ENCODE measurements at regions not wholly inside any gene's neighbourhood (a gene's known extent, or its start where the extent isn't known, plus 50 kb on each side); places are given as distances from the start of the nearest gene placed in this dataset.

DNA sequence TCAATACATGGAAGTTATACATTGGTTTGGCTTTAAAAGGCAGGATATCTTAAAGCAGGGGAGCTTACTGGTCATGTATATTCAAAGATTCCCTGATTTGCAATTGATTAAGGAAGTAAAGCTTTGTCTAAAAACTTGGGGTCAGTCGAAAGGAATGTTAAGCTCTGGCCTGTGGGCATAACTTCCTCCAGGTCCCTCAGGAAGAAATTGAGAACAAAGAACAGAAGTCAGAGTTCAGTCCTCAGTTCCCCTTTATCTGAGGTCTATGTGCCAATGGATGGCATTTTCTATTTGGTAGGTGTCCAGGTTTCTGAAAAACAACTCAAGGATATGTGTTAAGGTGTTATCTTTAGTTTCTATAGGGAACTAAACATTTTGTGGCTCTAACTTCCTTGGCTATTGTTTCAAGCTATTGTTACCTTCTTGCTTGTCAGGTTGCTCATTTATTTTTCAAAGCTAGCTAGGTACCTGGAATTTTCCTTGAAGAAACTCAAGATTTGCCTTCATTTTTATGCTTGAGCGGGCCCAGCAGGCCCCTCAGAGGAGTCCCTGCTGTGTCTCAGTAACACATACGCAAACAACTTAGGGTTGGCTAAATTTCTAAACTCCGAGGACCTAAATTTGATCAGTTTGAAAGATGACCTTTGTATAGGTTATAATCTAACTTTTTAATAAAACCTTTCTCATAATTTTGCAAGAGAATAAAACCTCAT, 135.0 kb upstream of the UBE2E2 start:
- TF ChIP-seq, protein P1, sequence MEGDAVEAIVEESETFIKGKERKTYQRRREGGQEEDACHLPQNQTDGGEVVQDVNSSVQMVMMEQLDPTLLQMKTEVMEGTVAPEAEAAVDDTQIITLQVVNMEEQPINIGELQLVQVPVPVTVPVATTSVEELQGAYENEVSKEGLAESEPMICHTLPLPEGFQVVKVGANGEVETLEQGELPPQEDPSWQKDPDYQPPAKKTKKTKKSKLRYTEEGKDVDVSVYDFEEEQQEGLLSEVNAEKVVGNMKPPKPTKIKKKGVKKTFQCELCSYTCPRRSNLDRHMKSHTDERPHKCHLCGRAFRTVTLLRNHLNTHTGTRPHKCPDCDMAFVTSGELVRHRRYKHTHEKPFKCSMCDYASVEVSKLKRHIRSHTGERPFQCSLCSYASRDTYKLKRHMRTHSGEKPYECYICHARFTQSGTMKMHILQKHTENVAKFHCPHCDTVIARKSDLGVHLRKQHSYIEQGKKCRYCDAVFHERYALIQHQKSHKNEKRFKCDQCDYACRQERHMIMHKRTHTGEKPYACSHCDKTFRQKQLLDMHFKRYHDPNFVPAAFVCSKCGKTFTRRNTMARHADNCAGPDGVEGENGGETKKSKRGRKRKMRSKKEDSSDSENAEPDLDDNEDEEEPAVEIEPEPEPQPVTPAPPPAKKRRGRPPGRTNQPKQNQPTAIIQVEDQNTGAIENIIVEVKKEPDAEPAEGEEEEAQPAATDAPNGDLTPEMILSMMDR (IDR thresholded peaks at IDR 0.05), result no peak
- no peak for TF ChIP-seq ZFX (IDR thresholded peaks at IDR 0.05; ENCODE audit: borderline replicate concordance)

Measured in 22Rv1 (cell line).